Sigmoid colon (tissue), 6 donors: ENCODE measurements at regions not wholly inside any gene's neighbourhood (a gene's known extent, or its start where the extent isn't known, plus 50 kb on each side); places are given as distances from the start of the nearest gene placed in this dataset.

ENCODE experiments used
- DNase-seq: peaks from one replicate; pipeline ENCODE4 v3.0.0-alpha.2; 2019
- H3K27ac ChIP-seq, 4 donors: fragments of 200-600 bp; sonication (generic); one replicate each; pipeline ENCODE4 v1.5.1; 2016 to 2019; ENCODE audit warnings: mild to moderate bottlenecking in 1 of 4
- H3K27me3 ChIP-seq, 3 donors: fragments of 200-600 bp; sonication (generic); one replicate each; pipeline ENCODE4 v1.5.1; 2019; ENCODE audit warnings: mild to moderate bottlenecking in 1 of 3
- H3K36me3 ChIP-seq, 4 donors: fragments of 200-600 bp; sonication (generic); one replicate each; pipeline ENCODE4 v1.5.1; 2016 to 2019
- H3K4me1 ChIP-seq, 4 donors: fragments of 200-600 bp; sonication (generic); one replicate each; pipeline ENCODE4 v1.5.1; 2017 to 2019
- H3K4me3 ChIP-seq, 4 donors: fragments of 200-600 bp; sonication (generic); one replicate each; pipeline ENCODE4 v1.5.1; 2017 to 2019; ENCODE audit warnings: mild to moderate bottlenecking in 2 of 4, moderate library complexity in 1 of 4
- H3K9me3 ChIP-seq, 4 donors: fragments of 200-600 bp in 3 of 4; sonication (generic) in 3 of 4; one replicate each; pipeline versions ENCODE4 v1.5.1 to v1.6.1; 2013 to 2019
- CTCF ChIP-seq, 4 experiments: fragments of 450-650 bp in 3 of 4; fragments of 200-600 bp in 1 of 4; IDR thresholded peaks; one replicate each; pipeline ENCODE4 v1.5.1; 2016 to 2019; ENCODE audit warnings: antibody characterized with exemption in 4 of 4, mild to moderate bottlenecking in 3 of 4, moderate library complexity in 2 of 4
- EP300 ChIP-seq, 4 donors: sonication (generic); formaldehyde crosslinking; IDR thresholded peaks; one replicate each; pipeline ENCODE4 v1.6.1; 2017; ENCODE audit warnings: antibody characterized with exemption in 4 of 4
- POLR2A ChIP-seq, 2 donors: fragments of 450-650 bp; IDR thresholded peaks; one replicate each; pipeline ENCODE4 v1.6.1; 2016; ENCODE audit warnings: antibody characterized with exemption in 2 of 2, mild to moderate bottlenecking in 2 of 2, moderate library complexity in 2 of 2
- POLR2AphosphoS5 ChIP-seq, 4 donors: sonication (generic); formaldehyde crosslinking; IDR thresholded peaks; one replicate each; pipeline ENCODE4 v1.6.1; 2017; ENCODE audit warnings: antibody characterized with exemption in 4 of 4
- WGBS, 2 donors: extraction: QIAGEN DNeasy Blood & Tissue Kit; methylation state at CpG; one replicate each; pipeline ENCODE4 v1.1.7; 2013; 5-methylcytosine and 5-hydroxymethylcytosine counted together
- intact Hi-C: fragments of 100-400 bp; cut with DNase I; formaldehyde crosslinking; loops from one replicate; pipeline ENCODE4 v1.15.1; 2023
- donor health status: healthy with polysubstance abuse.
- donor health status: healthy.

DNA sequence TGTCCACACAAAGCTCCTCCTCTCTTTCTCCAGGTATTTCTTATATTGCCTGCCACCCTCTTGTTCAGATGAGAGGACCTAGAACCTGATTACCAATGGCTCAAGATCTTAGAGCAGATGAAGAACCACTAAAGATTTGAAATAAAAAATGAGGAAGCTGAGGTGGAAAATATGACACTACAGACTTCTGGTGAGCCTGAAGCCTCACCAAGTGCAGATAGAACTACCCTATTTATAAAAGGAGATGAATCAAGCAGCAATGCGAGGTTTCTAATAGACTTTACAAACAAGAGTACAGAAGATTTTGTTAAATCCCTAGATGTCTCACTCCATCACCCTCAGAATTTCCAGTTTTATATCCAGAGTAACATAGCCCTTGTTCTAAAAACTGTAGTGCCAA lies 345.8 kb downstream of the TBC1D4 start:
- Histone ChIP-seq H3K9me3 (peaks cover 0 to 4% (median 0%) of the 10 kb centered on the region in 4 donors), H3K36me3 (no peaks in the 10 kb centered on the region), H3K4me1 (peaks cover 0 to 6% (median 0%) of the 10 kb centered on the region in 4 donors), H3K4me3 (no peak overlapping the region), H3K27ac (no peak overlapping the region), H3K27me3 (no peaks in the 10 kb centered on the region)
- WGBS, 2 donors, result 83 to 88% methylated on average over 1 of the region's 1 CpG
- no peak for DNase-seq
- no peak for TF ChIP-seq CTCF (IDR thresholded peaks at IDR 0.05)
- no peak for TF ChIP-seq EP300 (IDR thresholded peaks at IDR 0.05)
- no peak for TF ChIP-seq POLR2A (IDR thresholded peaks at IDR 0.05)
- no peak for TF ChIP-seq POLR2AphosphoS5 (IDR thresholded peaks at IDR 0.05)
- intact Hi-C loops, result no loop called here

GRCh38 chr13:75135325-75135825 lies 346.6 kb downstream of the TBC1D4 start:
- intact Hi-C loops, result no loop called here
- no peak for DNase-seq
- Histone ChIP-seq H3K4me1 (peaks cover 0 to 6% (median 0%) of the 10 kb centered on the region in 4 donors), H3K27me3 (no peaks in the 10 kb centered on the region), H3K36me3 (no peaks in the 10 kb centered on the region), H3K9me3 (peaks cover 0 to 4% (median 0%) of the 10 kb centered on the region in 4 donors), H3K27ac (no peak overlapping the region), H3K4me3 (no peak overlapping the region)
- TF ChIP-seq EP300 (IDR thresholded peaks at IDR 0.05), result no peak
- WGBS, 2 donors, result 79 to 86% methylated on average over 6 of the region's 6 CpGs

DNA sequence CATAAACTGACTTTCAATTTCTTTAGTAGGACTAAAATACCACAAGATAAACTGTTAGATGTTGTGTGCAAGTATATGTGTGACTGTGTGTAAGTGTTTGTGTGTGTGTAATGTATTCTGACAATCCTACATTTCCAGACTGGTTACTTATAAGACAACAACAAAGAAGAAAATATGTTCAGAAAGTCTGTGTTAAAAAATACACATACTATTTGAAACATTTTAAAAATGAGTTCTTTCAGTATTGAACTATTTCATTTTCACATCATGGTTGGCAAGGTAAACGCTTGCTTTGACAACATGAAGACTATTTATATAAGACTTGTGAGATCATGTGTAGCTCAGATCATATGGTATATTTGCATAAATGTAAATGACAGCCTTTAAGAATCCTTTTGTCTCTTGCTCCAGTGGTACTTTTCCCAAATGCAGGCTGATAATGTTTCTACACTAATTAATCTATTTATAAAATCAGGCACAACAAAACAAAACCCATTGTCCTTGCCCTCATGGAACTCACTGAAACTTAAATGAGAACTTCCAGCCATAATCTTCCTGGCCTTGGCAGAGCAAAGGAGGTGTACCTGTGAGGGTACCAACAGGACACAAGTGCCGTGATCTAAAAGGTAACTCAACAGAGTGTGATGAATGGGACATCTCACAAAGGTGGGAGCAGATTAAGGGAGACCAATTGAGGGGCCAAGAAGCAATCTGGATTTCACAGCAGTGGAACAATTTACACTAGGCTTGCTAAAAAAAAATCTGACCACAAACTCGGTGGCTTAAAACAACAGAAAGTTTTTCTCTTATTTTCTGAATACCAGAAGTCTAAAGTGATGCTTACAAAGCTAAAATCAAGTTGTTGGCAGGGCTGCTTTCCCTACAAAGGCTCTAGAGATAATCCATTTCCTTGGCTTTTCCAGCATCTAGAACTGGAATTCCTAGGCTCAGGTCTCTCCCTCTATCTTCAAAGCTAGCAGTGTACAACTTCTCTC lies 349.0 kb downstream of the TBC1D4 start:
- no peaks in the 10 kb centered on the region for H3K27me3 ChIP-seq
- H3K9me3 ChIP-seq, result peaks cover 0 to 3% (median 0%) of the 10 kb centered on the region in 4 donors
- no peak overlapping the region for H3K27ac ChIP-seq
- intact Hi-C loops, result no loop called here
- H3K4me1 ChIP-seq, result no peaks in the 10 kb centered on the region
- TF ChIP-seq EP300 (IDR thresholded peaks at IDR 0.05), result no peak
- TF ChIP-seq CTCF (IDR thresholded peaks at IDR 0.05), result no peak
- TF ChIP-seq POLR2A (IDR thresholded peaks at IDR 0.05), result no peak
- no peak for TF ChIP-seq POLR2AphosphoS5 (IDR thresholded peaks at IDR 0.05)
- DNase-seq, result no peak
- no peaks in the 10 kb centered on the region for H3K36me3 ChIP-seq
- 66 to 73% methylated on average over 3 of the region's 3 CpGs for WGBS, 2 donors
- no peak overlapping the region for H3K4me3 ChIP-seq

DNA sequence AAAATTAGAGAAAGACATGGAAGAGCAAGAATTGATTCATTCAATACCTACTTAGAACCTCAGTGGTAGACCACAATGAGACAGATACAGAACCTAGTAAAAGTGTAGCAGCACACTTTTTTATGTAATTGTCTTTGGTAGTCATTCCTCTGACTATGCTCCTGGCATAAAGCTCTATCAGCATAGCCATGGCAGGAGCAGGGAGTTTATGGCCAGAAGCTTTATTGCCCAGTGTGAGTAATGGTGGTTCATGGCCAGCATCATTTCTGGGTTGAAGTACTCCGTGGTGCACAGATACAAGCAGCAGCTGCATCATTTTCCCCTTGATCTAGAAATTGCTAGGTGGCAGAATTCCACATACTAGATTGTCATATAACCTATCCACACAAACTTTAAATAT lies 352.6 kb downstream of the TBC1D4 start:
- Histone ChIP-seq H3K27me3 (no peaks in the 10 kb centered on the region), H3K27ac (no peak overlapping the region), H3K4me3 (no peak overlapping the region), H3K4me1 (no peaks in the 10 kb centered on the region), H3K9me3 (no peaks in the 10 kb centered on the region), H3K36me3 (no peaks in the 10 kb centered on the region)
- WGBS, 2 donors, result 15 to 35% methylated on average over 1 of the region's 1 CpG
- intact Hi-C loops, result no loop called here
- DNase-seq, result no peak
- no peak for TF ChIP-seq CTCF (IDR thresholded peaks at IDR 0.05)

DNA sequence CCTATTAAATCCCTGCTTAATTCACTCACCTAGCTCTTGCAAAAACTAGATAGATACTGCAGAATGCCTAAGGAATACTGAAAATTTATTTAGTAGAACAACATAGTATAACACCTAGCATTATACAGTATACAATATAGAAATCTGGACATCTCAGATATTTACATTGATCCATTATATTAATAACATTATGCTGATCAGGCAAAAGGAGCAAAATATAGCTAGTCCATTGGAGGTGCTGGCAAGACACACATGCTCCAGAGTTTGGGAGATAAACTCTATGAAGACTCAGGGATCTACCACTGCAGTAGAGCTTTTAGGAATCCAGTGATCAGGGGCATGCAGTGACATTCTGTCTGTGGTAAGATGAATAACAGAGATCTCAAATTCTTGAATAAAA lies 357.6 kb downstream of the TBC1D4 start:
- TF ChIP-seq CTCF (IDR thresholded peaks at IDR 0.05), result no peak
- no peak for TF ChIP-seq EP300 (IDR thresholded peaks at IDR 0.05)
- TF ChIP-seq POLR2A (IDR thresholded peaks at IDR 0.05), result no peak
- no peak for TF ChIP-seq POLR2AphosphoS5 (IDR thresholded peaks at IDR 0.05)
- intact Hi-C loops, result no loop called here
- H3K4me1 ChIP-seq, result no peaks in the 10 kb centered on the region

More for the DNA sequence above, 357.6 kb downstream of the TBC1D4 start:
- no peaks in the 10 kb centered on the region for H3K9me3 ChIP-seq
- no peak for DNase-seq
- no peaks in the 10 kb centered on the region for H3K36me3 ChIP-seq
- no peak overlapping the region for H3K27ac ChIP-seq
- no peaks in the 10 kb centered on the region for H3K27me3 ChIP-seq
- H3K4me3 ChIP-seq, result no peak overlapping the region
